Stimulated activated CD4-positive, alpha-beta T cell treated with anti-CD3 and anti-CD28 coated beads, Interleukin-4, amount 100 ng/mL, for 24 hours (primary cell): ENCODE measurements at regions not wholly inside any gene's neighbourhood (a gene's known extent, or its start where the extent isn't known, plus 50 kb on each side); places are given as distances from the start of the nearest gene placed in this dataset.

Experiments
- DNase-seq: peaks from one replicate; pipeline ENCODE4 v3.0.0-alpha.2; 2020

DNA sequence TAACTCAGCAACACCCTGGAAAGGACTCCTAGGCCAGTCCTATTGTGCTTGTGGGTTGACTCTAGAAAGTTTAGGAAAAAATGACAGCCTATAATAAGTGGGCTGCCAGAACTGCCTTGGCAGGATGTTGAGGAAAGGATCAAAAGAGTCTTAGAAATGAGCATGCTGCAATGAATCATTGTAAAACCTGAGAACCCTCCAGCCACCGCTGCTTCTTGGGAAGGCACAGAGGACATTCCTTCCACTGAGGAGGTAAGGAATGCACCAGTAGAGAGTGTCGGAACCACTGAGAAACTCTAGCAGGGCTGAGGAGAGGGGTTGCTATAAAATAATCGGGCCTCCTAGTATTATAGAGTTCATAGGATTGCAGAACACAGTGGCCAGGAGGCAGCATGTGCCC lies 146.7 kb upstream of the SMIM21 start:
- DNase-seq, result no peak

DNA sequence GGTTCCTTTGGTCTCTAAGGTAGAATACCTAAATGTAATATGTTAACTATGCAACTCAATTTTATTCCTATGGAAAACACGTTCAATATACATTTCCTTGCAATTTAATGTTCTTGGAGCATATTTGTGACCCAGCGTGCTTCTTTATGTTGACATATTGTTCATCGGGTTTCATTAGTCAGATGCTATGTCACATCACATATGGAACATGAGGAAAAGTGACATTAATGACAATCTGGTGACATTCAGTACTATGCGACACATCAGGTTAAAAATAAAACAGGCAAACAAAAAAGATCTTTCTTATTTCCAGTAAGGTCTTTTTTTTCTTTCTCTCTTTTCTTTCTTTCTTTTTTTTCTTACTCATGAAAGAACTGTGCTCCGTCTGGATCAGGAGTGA lies 135.6 kb upstream of the SMIM21 start:
- DNase-seq, result no peak

DNA sequence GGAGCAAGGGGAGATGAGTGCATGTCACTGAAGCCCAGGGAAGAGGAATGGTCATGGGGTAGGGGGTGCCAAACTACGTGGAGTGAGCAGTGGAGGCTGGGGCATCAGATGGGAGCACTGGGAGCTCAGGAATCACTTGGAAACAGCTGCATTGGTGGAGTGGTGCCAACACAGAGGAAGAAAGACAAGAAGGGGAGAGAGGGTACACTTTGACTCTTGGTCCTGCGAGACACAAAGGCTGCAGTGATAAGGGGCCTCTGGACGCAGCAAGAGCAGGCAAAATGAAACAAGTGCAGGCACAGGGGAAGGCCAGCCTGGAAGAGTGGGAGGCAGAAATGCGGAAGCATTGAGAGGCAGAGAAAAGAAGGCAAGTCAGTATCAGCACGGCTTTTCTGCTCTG lies 134.7 kb upstream of the SMIM21 start:
- no peak for DNase-seq

DNA sequence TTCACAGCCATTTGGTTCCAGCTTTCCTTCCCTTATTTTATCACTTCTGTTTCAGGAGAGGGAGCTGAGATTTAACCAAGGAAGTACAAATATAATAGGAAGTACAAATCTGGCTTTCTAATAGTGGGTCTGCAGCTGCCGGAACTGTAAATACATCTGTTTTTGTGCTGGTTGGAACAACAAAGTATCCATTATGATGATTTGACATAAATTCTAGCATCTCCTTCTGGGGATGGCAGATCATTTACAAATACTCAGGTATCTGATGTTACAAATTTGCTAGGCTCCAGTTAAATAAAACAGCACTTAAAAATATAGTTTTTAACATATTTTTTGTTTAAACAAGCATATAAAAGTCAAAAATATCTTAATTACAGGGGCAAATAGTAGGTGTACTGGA lies 131.3 kb upstream of the SMIM21 start:
- no peak for DNase-seq

DNA sequence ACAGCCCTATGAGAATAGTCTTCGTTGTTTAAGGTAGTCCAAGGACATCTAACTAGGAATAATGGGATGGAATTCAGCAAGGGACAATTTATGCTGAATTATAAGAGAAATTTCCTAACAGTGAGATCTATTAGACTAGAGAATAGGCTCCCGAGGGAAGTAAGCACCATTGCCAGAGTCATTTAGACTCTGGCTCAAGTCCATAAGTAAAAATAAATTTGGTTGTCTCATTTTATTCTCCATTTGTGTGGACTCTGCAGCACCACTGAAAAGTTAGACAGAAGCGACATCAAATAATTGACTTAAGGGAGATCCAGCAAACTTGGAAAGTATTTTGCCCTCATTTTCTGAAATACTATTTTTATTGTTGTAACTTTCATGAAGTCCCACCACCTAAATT lies 129.3 kb upstream of the SMIM21 start:
- no peak for DNase-seq

DNA sequence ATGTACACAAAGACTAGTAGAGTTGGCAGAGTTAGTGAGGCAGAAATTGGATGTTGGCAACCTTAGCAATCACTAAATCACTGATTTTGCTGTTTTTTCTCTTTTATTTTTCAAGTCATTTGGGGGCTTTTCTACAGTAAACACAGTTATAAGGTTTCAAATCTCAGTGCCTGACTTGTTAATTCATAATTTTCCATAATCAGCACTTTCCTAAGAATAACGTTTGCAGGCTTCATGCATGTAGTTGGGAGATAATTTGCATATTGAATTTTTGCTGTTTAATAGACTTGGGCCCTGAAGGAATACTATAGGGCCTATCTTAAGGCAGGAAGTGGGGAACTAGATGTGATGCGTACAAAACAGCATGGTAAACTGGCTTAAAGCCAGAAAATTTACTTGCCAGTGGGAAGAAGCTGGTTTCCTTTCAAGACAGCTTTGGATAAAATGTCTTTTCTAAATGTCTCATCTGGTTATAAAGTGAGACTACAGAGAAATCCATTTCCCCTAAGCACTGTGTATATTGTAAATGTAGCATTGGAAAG lies 127.2 kb upstream of the SMIM21 start:
- DNase-seq, result no peak

DNA sequence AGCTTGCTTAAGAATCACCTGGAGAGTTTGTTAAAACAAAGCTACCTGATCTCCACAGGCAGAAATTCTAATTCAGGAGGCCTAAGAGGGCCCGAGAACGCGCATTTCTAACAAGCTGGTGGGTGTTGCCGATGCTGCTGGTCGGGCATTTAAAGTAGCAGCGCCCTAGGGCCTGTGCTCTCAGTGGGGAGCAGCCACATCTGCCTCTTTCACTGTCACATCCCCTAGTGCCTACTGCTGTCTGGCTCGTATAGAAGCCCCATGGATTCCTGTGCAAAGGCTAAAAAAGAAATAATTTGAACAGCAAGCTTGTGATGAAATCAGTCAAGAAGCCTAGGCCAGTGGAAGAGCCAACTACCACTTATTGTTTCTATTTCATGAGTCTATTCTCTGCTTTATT lies 126.7 kb upstream of the SMIM21 start:
- DNase-seq, result no peak

DNA sequence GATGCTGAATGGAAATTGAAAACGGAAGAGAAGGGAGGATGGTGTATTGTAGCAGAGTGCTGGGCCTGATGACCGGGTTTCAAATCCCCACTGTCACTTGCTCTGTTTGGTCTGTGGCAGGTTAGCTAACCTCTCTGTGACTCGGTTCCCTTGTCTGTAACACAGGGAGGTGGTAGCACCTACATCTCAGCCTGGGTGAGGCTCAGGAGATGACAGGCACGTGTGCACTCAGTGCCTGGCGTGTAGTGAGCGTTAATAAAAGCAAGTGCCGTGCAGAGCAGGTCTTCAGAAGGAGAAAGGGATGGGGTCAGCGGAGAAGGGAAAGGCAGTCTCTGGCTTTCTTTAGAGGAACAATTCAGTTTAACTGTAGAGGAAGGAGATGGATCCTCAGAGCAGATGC lies 125.5 kb upstream of the SMIM21 start:
- DNase-seq, result no peak

DNA sequence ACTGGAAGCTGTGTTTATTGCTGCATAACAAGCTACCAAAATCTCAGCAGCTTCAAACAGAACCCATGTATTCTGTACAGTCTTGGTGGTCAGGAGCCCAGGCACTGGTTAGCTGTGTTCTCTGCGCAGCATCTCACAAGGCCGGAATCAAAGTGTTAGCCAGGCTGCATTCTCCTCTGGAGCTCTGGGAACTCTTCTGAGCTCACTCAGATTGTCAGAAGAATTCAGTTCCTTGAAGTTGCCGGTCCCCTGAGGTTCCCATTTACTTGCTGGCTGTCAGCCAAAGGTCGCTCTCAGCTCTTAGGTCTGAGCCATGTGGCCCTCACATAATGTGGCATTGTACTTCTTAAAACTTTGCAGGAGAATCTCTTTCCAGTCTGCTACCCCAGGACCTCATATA lies 123.6 kb upstream of the SMIM21 start:
- DNase-seq, result no peak

DNA sequence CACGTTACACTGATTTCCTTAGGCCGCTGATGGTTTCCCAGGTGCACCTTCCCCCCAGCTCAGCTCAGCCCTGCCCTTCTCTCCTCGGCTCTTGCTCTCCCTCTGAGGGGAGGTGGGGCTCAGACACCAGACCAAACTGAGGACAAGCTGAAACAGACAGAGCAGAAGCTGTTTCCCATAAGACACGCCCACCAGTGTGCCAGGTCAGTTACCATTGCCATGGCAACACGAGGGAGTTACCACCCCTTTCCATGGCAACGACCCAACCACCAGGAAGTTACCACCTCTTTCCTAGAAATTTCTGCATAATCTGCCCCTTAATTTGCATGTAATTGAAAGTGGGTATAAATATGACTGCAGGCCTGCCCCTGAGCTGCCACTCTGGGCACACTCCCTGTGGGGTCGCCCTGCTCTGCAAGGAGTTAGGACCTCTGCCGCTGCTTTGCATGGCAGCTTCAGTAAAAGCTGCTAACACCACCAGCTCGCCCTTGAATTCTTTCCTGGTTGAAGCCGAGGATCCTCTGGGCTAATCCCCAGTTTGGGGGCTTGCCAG lies 120.9 kb upstream of the SMIM21 start:
- DNase-seq, result no peak

DNA sequence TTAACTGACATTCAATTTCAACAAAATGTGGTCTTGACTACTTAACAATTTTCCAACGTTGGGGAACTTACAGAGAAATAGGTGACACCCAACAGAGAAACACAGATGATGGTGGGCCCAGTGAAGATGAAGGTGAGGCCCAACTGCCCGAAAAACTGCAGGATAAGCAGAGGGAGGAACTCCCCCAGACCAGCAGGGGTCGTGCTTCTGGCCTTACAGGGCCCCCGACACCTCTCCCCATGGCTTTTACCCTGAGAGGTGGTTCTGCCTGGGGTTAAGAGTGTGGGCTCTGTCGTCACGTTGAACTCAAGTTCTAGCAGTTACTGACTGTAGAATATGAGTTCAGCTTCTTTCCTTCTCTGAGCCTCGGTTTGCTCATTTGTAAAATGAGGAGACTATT lies 119.5 kb upstream of the SMIM21 start:
- no peak for DNase-seq

DNA sequence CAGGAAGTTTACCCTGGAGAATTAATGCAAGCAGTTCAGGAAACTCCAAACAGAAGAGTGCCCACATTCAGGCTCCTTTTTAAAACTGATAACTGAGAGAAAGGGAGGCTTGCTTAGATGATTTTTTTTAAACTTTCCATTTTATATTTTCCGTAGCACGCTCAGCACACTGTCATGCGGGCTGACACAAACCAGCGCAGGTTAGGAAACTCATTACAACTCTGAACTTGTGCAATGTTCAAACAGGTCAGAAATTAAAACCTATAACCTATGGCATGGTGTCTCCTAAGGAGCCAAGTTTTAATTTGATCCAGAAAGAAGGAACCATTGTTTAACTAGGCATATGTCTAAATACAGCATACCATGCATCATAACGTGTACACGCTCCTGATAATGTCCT lies 117.7 kb upstream of the SMIM21 start:
- DNase-seq, result no peak

DNA sequence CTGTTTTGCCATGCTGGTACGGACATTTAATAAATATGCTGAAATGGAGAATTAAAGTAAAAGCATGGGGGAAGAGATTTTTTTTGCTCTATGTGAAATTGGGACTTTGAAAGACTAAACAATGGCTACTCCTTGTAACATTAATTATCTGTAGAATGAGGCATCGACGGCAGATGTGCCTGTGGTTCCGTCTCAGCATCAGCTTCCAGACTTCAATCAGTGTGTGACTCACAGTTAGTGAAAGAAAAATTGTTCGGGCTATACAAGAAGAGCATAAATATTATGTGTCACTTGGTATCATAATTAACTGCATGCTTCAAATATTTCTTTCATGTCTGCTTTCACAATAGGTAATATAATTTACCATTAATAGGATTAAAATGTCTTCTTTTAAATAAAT lies 117.0 kb upstream of the SMIM21 start:
- no peak for DNase-seq

DNA sequence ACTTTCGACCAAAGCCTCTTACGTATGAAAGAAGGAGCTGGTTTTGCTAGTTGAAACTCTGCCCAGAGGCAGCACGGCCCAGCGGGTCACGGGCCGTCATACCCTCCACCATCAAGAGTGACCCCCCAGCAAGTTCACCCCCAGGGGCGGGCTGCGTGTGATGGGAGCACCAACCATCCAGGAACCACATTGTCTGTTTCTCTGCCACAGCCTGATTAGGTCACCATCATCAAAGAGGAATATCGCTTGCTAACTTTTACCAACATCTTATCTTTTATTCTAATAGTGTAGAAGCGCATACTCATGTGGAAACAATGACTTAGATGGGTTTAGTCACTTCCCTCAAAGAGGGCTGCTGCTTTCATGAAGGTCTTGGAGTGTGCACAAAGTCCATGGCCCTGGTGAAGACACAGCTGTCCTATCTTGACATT lies 116.6 kb upstream of the SMIM21 start:
- no peak for DNase-seq

DNA sequence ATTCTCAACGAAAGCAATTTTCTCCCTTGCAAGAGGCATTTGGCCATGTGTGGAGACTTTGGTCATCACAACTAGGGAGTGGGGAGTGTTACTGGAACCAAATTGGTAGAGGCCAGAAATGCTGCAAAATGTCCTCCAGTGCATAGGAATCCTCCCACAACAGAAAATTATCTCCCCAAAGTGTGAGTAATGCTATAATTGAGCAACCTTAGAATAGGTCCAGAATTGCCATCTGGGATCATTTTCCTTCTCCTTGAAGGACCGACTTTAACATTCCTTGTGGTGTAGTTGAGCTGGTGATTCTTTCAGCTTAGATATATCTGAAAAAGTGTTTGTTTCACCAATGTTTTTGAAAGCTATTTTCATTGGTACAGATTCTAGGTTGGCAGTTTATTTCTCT lies 111.2 kb upstream of the SMIM21 start:
- DNase-seq, result no peak

DNA sequence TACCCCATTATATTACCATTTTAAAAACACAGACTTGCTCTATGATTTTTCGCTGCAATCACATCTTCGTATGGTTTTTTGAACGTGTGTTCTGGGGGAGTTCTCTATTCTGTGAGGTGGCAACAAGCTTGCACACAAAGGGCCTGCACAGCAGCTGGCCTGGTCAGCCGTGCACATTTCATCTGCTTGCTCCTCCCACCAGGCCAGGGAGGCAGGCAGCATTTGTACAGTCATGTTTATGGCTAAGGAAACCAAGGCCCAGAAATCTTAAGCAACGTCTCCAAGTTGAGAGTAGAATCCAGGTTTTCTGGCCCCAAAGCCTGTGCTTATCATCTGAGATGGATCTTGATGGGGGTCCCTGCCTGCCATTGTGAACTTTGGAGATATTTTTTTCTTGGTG lies 106.4 kb upstream of the SMIM21 start:
- DNase-seq, result no peak

DNA sequence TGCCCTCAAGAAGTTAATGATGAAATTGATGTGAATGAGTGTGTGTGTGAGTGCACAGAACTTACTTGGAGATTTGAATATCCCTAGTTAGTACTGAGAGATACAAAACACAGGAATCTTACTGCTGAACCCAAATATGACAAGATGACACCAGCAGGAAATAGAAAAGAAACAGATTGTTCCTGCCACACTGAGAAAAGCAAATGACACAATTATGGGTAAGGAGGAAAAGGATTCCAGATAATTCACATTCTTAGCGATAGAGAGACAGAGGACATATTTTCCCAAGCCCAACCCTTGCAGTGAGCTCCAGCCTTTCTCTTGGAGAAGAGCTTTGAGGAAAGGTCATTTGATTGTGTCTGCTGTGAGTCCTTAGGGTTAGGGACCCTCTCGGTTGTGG lies 105.7 kb upstream of the SMIM21 start:
- DNase-seq, result no peak

DNA sequence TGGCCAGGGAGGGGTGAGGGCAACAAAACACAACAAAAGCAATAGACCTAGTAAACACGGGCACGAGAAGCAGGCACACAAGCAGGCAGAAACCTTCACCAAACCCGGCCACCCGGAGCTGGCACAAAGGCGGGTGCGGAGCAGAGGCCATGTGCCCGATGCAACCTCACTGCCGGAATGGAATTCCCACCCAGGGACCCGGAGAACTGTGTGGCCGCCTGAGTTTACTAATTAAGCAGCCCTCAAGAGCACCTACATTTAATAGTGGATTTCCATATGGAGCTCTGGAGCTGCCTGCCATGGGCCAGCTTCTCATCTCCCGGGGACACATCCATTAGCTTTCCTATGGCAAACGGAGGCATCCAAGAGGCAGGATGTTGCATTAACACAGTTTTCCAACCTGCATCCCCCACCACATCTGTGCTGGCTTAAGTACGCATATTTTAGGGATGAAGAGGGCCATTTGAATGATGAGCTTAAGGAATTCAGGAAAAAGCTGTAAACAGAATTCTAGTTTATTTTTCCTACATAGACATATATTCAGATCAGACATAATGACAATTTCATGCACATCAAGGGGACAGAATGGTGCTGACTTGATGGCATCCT lies 104.5 kb upstream of the SMIM21 start:
- no peak for DNase-seq

DNA sequence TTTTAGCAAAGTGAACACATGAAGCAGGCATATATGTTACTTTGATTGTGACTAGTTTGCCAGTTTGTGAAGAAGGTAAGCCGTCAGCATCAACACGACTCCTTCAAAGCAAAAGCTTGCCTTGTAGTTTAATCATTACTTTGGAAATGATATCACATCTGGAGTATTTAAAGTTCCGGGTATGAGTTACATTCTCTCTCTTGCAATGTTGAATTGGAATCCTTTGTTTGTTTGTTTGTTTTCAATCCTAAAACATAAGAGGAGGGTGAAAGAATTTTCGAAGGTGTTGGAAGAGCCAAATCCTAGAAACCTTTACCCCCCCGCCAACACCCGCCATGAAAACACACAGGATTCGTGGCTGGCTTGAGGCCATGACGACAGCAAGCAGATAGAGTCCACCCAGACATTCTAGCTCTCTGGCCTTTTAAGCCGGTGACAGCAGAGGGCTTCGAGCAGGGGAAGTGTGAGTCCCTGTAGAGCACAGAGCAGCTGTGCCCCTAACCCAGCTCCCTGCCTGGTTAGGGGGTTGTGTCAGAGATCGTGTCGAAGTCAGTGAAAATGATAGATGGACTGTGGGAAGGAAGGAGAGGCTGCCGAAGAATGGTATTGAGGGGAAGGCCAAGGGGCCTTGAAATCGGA lies 103.8 kb upstream of the SMIM21 start:
- DNase-seq, result no peak

DNA sequence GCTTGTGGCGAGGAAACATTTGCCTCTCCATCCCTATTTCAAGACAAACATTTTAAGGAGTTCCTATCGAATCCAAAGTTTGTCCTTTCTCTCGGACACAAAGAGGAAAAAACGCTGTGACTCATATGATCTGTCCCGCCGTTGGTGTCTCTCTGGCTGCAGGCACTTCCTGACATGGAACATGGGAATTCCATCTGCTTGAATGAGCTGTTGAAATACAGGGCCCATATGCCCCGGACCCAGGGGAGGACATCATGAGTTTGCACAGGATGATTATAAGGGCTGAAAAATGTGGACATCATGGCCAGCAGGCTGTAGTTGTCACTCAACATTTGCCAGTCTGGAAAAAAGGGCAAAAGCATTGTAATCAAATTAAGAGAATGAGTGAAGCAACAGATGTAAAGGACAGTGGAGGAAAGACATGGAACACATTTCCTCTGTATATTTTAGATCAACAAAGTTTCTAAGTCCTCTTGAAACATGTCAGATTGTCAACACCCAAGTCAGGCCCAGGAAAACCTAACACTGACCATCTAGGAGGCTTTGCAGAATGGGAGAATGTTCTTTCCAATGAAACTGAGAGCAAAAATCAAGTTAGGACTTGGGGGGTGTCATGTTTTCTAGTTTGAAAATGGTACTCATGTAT lies 103.2 kb upstream of the SMIM21 start:
- no peak for DNase-seq

DNA sequence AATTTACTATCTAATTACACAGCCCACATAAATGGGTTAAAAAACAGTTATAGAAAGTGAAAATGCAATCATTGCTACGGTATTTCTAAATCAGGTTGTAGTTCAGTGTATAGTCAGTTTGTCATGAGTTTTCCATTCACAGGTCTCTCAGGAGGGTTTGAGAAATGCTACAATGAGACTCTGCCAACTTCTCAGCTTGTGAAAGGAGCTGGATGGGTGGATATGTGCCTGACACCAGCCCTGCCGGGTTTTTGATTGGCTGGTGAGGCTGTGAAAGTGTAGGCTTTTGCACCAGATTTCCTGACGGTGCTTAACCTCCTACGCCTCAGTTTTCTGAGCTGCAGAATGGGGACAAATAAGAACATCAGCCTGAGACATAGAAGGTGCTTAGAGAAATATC lies 102.6 kb upstream of the SMIM21 start:
- DNase-seq, result no peak

DNA sequence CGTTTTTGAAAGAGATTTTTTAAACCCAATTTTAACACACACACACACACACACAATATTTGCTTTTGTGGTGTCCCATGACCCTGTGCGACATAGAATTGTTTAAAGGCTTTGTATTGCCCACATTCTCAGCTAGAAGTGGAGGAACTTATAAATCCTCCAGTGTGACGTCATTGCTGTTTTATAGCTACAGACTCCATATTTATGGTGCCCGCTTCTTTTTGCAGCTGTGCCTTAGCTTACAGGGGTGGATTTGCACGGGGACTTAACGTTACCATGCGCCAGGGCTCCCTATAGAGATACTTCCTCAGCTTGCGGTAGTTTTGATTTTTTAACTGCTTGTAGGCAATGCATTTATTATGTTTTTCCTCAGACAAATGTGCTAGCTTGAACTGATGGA lies 101.9 kb upstream of the SMIM21 start:
- no peak for DNase-seq

DNA sequence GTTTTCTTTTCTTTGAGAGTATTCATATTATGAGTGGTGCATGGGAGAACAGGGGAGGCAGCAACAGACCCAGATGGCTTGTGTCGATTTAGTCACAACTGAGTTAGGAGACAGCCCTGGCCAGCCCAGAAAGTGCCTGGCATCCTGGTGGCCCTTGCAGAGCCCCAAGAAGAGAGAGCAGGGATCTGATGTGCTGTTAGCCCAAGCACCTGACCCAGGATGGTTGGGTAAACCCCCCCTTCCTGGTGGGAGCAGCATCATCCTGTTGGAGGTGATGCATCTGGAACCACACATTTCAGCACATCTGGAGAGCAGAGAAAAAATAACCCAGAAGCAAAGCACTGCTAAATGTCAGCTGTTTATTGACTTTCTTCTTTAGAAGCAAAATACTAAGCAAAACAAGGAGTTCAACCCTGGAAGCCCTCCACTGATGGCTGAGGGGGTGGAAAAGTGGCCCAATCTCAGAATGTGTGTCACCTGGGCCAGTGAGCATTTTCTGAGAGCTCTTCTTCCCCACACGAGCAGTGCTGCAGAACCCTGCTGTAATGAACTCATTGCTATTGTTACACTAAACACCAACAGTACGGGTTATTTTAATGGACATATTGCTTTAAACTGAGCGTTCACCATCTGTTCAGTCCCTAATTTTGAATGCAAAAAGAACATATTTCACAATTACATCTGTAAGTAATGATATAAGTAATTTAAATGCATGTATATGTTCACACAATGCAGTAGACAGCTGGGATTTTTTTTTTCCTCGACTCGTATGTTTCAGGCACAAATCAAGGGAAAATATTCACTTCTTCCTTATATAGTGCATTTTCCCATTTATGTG lies 100.6 kb upstream of the SMIM21 start:
- DNase-seq, result no peak
